ENCODE measurements at regions not wholly inside any gene's neighbourhood (a gene's known extent, or its start where the extent isn't known, plus 50 kb on each side); places are given as distances from the start of the nearest gene placed in this dataset.

DNA sequence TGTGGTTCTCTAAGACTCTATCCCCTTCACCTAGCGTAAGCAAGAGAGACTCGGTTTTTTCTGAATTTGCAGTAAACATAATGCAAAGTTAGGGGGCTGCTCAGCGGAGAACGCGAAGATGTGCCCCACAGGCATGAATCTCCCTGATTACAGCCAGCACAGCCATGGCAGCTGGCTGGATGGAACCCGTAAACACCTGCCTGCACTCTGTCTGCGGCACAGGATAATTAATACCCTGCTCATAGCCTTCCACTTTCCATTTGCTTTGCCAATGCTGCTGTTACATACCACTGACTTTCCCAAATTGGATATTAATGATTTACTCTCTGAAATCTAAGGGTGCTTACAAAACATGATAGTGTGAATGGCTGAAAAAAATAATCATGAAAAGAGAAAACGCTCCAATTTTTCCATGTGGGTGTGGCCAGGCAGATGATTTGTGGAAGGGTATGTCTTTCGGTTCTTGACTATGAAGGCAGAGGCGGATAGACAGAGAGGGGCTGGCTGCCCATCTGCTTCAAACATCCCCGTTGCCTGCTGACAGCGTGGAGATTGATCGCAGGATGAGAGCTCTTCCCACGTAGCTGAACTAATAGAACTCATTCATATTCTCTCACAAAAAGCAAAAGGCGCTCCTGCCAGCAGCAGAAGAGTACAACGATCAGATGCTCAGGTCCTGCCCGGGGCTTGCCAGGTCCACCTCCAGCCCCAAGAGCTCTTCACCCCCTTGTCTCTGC is 193.2 kb upstream of the GHITM start:
- DNase-seq, result no peak

DNA sequence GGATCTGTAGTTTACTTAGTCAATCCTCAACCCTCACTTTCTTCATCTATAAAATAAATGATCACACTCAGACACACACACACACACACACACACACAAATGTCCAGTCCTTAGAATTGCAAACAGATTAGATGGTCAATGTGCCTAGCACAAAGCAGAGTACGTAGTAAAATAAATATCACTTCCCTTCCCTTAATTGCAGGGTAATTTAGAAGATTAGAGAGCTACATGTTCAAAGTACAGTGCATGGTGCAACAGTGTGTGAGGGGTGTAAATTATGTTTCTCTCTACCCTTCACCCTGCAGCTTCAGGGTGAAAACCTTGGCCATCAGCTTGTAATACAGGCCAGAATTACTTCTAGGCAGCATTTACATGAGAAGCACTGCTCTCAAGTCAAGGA is 187.0 kb upstream of the GHITM start:
- no peak for DNase-seq

DNA sequence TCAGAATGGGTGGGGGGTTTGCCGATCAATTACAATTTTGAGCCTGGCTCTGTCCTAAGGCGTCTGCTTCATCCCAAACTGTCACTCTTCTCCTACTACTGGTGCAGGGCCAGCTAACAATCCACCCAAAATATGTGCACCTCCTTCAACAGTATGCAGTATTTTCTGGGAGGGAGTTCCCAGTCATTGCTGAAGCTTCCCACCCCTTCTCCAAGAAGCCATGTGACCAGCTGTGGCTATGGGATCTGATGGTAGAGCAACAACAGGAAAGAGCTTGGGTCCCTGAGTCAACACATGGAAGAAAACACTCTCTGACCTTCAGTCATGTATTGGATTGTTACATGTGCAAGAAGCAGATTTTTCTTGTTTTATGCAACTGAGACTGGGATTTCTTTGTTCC is 185.7 kb upstream of the GHITM start:
- no peak for DNase-seq

GRCh38 chr10:83954193-83954799 is 185.0 kb upstream of the GHITM start:
- DNase-seq, result no peak

GRCh38 chr10:83955406-83955805 is 183.9 kb upstream of the GHITM start:
- no peak for DNase-seq

DNA sequence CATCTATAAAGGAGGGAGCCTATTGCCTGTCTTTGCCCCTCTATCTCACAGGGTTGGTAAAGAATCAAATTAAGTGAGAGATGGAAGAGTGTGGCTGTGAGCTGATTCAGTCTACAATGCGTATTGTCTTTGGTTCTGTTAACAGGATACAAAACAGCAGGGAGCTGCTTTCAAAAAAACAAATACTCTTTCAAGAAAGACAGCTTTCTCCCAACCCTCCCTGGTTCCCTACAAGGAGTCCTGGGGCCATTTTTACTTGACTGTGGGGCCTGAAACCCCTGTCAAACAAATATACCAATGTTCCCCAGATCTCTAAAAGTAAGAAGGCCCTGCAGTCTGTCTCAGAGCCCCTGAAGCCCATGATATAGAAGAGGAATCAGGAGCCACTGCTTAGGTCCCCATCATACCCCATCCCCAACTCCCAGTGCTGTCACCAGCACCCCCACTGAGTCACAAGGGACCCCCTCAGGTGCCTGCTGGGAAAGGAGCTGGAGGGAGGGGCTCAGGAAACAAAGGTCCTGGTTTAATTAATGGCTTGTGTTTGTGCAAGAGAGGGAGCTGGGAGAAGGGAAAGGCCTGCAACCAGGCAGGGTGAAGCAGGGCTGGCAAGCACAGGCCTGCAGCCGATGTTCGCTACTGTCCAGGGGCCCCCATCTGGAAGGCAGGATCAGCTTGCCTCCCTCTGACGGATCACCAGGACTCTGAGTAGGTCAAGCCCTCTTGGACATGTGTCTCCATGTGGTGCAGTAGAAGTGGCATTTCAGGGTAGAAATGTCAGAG is 182.0 kb upstream of the GHITM start:
- no peak for DNase-seq

GRCh38 chr10:83959328-83959727 is 180.0 kb upstream of the GHITM start:
- no peak for DNase-seq

DNA sequence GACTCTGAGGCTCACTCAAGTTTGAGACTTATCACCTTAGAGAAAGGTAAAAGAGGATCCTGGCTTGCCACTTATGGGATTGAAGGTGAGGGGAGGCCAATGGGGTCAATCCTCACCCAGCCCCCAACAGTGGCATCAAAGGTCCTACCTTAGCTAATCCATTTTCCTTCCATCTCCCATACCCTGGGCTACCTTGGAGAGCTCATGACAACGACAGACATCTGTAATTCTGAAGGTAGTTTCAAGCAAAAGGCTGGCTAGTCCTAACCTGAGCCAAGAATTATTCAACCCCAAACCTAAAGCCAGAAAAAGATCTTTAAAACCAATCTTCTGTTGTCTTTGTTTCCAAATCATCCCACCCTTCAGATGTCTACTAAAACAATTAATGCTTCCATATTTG is 179.2 kb upstream of the GHITM start:
- DNase-seq, result no peak

- DNase-seq, result no peak
These were observed 177.7 kb upstream of the GHITM start for GRCh38 chr10:83961620-83962019.

DNA sequence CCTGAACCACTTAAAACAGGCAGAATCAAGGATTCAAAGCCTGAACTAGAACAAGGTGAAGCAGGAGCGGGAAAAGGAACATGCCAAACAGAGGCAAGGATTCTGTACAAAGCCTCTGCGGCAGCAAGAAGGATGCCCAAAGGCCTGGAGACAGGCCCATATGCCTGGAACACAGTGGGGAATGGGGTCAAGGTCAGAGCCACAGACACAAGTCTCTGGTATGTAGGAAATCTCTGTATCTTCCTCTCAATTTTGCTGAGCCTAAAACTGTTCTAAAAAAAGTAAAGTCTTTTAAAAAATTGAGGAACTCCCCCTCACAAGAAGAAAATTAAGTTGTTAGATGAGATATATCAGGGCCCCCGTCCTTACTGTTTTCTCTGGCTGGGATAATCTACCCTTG is 175.9 kb upstream of the GHITM start:
- no peak for DNase-seq

DNA sequence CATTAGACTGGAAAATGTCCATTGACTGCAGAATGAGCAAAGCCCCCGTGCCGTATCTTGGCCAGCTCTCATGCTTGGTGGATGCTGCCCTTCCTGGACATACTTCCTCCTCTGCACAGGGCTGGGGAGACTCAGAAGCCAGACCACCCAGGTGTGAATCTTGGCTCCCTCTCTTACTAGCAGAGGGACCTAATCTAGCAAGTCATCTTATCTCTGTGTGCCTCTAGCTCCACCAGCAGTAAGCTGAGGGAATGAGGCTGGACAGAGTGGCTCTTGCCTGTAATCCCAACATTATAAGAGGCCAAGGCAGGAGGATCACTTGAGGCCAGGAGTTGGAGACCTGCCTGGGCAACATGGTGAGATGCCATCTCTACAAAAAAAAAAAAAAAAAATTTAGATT is 173.8 kb upstream of the GHITM start:
- no peak for DNase-seq

DNA sequence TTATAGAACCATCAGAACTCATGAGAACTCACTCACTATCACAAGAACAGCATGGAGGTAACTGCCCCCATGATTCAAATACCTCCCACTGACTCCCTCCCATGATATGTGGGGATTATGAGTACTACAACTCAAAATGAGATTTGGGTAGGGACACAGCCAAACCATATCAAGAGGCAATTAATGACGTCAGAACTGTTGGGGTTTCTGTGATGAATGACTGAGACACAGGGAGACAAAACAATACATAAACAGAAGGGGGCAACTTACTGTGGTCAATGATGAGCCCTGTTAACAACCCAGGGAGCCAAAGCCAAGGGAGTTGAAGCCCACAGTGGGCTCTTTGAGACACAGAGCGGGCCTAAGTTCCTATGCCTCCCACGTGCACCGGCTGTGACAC is 171.3 kb upstream of the GHITM start:
- DNase-seq, result no peak

DNA sequence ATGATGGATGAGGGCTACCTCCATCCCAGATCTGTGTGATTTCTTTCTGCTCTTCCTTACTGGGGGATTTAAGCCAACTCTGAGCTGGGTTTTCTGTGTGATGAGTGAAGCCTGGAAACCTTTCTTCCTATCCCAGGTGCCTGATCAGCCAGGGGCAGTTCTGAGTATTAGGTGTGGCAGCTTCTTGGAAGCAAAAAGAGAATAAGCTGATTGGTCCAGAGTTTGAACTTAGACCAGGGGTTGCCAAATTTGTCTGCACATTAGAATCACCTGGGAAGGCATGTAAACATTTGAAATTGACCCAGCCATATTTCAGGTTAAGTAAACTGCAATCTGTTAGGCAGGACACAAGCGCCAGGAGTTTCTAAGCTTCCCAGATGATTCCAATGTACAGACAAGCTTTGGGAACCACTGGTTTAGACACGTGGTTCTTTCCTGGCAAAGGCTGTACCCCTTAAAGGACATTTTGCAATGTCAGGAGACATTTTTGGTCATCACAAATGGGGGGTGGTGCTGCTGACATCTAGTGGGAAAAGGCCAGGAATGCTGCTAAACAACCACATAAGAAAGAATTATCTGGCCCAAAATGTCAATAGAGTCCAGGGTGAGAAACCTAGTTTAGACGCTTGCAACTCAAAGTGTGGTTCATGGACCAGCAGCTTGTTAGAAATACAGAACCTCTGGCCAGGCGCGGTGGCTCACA is 160.5 kb upstream of the GHITM start:
- DNase-seq, result no peak

- DNase-seq, result no peak
These were observed 156.5 kb upstream of the GHITM start for GRCh38 chr10:83982812-83983211.

- peak; percentile 50 for DNase-seq
These were observed 155.6 kb upstream of the GHITM start for GRCh38 chr10:83983578-83984255.

GRCh38 chr10:83984256-83984640 is 155.1 kb upstream of the GHITM start:
- no peak for DNase-seq

DNA sequence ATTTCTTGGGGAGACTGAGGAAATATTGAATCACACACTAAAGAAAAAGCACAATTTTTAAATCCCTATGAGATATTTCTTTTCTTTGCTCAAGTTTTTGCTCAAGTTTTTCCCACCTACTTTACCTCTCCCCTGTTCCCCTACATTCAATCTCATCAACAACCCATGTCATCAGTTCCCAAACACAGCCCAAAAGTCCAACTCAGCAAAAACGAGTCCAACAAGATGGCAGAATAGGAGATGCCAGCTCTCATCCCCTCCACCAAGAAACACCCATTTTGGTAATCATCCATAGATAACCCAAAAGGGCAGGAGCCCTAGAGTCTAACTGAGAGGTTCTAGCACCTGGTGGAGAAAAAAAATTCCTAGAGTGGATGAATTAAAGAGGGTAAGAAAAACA is 152.5 kb upstream of the GHITM start:
- DNase-seq, result no peak

GRCh38 chr10:83987216-83987615 is 152.1 kb upstream of the GHITM start:
- no peak for DNase-seq

GRCh38 chr10:83988435-83988834 is 150.9 kb upstream of the GHITM start:
- no peak for DNase-seq

GRCh38 chr10:83990126-83990525 is 149.2 kb upstream of the GHITM start:
- no peak for DNase-seq

DNA sequence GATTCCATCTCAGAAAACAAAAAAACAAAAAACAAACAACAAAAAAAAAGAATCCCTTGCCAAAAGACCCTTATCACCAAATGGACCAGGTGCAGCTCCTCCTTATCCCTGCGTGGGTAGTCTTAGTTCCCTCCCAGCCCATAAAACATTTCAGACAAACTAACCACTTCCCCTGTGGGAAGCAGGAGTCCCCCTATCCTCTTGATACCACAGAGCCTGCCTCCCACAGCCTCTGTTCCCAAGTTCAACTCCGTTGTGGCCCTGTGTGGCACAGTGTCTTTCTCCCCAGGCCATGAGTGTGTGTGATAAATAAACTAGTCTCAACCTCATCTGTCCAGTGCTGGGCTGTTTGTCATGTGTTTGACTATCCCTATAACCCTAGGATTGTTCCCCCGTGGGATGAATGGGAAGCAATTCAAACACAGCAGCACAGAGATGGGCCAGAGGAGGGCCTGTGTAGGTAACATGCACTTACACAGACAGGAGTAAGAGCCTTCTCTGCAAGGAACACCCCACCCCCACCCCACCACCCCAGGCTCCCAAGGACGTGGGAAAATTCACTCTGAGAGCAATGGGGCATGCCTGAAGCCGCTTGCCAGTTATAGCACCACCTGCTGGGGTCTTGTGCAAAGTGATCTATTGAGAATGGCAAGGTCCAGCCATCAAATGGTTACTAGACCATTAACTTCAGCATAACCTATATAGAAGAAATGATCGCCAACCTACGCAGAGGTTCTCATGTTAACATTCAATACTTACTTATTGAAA is 147.1 kb upstream of the GHITM start:
- peak; percentile 42 for DNase-seq

- DNase-seq, result no peak
These were observed 145.0 kb upstream of the GHITM start for GRCh38 chr10:83994325-83994724.
